ENCODE measurements at regions not wholly inside any gene's neighbourhood (a gene's known extent, or its start where the extent isn't known, plus 50 kb on each side); places are given as distances from the start of the nearest gene placed in this dataset.

DNA sequence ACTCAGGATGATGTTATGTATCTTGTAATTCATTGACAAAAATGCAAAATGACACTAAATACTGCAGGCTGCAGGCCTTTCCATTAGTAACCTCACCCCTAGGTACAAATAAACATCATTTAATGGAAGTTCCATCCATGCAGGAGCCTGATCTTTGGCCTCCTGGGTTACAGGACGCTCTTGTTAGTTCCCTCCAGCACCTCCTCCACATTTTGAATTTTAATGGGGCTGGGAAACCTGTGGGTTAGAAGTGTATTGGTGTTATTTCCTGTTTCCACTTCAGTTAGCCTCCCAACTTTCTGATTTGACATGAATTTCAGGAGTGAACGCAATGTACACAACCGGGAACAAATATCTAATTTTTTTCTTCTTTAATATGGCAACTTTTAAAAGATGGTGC lies 237.1 kb upstream of the ARGLU1 start:
- TF ChIP-seq, protein P1, sequence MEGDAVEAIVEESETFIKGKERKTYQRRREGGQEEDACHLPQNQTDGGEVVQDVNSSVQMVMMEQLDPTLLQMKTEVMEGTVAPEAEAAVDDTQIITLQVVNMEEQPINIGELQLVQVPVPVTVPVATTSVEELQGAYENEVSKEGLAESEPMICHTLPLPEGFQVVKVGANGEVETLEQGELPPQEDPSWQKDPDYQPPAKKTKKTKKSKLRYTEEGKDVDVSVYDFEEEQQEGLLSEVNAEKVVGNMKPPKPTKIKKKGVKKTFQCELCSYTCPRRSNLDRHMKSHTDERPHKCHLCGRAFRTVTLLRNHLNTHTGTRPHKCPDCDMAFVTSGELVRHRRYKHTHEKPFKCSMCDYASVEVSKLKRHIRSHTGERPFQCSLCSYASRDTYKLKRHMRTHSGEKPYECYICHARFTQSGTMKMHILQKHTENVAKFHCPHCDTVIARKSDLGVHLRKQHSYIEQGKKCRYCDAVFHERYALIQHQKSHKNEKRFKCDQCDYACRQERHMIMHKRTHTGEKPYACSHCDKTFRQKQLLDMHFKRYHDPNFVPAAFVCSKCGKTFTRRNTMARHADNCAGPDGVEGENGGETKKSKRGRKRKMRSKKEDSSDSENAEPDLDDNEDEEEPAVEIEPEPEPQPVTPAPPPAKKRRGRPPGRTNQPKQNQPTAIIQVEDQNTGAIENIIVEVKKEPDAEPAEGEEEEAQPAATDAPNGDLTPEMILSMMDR (IDR thresholded peaks at IDR 0.05; ENCODE audit: insufficient read depth, low read length, poor library complexity, severe bottlenecking): no peak
- no peak for TF ChIP-seq EZH2phosphoT487 (conservative IDR thresholded peaks at IDR 0.05; ENCODE audit: low read length)

All from SU-DHL-6 (cell line).